RWPE2 (cell line): ENCODE measurements at regions not wholly inside any gene's neighbourhood (a gene's known extent, or its start where the extent isn't known, plus 50 kb on each side); places are given as distances from the start of the nearest gene placed in this dataset.

ENCODE experiments used
- ATAC-seq: fragments of 200-7000 bp; cut with Tn5 transposase; 3 replicates; pipeline ENCODE4 v1.9.1; 2021; ENCODE audit warnings: low read depth
- DNase-seq: peaks from one replicate; pipeline ENCODE4 v3.0.0-alpha.2; 2020; ENCODE audit warnings: low spot score
- H3K27ac ChIP-seq: fragments of 450-650 bp; 2 replicates; pipeline ENCODE4 v1.5.1; 2017; ENCODE audit warnings: mild to moderate bottlenecking; ENCODE audit not compliant: poor library complexity, severe bottlenecking
- H3K27me3 ChIP-seq: fragments of 250-450 bp; sonication (Bioruptor Pico); 2 replicates; pipeline ENCODE4 v1.5.1; 2021; ENCODE audit warnings: mild to moderate bottlenecking, moderate library complexity; ENCODE audit not compliant: insufficient read depth, poor library complexity, severe bottlenecking
- H3K36me3 ChIP-seq: fragments of 250-450 bp; sonication (Bioruptor Pico); 2 replicates; pipeline ENCODE4 v1.5.1; 2020; ENCODE audit warnings: low read depth, mild to moderate bottlenecking, moderate library complexity
- H3K4me1 ChIP-seq: fragments of 250-450 bp; sonication (Bioruptor Pico); 2 replicates; pipeline ENCODE4 v1.5.1; 2021; ENCODE audit warnings: mild to moderate bottlenecking, moderate library complexity; ENCODE audit not compliant: insufficient read depth, poor library complexity, severe bottlenecking
- H3K4me3 ChIP-seq: fragments of 250-450 bp; sonication (Bioruptor Pico); 2 replicates; pipeline ENCODE4 v1.5.1; 2021; ENCODE audit warnings: mild to moderate bottlenecking, moderate library complexity; ENCODE audit not compliant: severe bottlenecking
- H3K9me3 ChIP-seq: fragments of 250-450 bp; sonication (Bioruptor Pico); 2 replicates; pipeline ENCODE4 v1.5.1; 2021; ENCODE audit warnings: mild to moderate bottlenecking, moderate library complexity; ENCODE audit not compliant: severe bottlenecking
- TF ChIP-seq, protein P1 (sequence below): fragments of 450-650 bp; IDR thresholded peaks from one replicate; pipeline ENCODE4 v1.5.1; 2017; ENCODE audit warnings: mild to moderate bottlenecking, moderate library complexity; ENCODE audit not compliant: poor library complexity, severe bottlenecking

DNA sequence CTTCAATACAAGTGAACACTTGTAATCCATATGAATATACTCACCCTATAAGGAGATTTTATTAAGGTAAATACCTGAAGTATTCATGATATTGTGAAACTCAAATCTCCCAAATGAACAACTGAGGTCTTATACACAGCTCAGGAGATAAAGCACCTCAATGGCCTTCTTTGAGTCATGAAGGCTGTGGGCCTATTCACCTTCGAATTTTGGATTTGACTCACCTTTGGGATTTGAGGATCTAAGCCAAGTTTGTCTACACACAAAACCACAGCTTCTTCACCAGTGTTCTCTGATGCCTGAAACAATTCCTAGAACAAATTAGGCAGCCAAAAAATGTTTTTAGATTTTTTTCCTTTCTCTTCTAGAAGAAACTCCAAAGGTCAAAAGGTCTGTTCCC lies 194.1 kb downstream of the NUAK1 start:
- Histone ChIP-seq H3K27me3 (no peaks in the 10 kb centered on the region), H3K4me1 (peaks cover 6% of the 10 kb centered on the region), H3K27ac (no peak overlapping the region), H3K36me3 (no peaks in the 10 kb centered on the region; the same call in 1 of the 2 replicates), H3K4me3 (no peak overlapping the region), H3K9me3 (no peaks in the 10 kb centered on the region)
- DNase-seq = no peak
- TF ChIP-seq, protein P1, sequence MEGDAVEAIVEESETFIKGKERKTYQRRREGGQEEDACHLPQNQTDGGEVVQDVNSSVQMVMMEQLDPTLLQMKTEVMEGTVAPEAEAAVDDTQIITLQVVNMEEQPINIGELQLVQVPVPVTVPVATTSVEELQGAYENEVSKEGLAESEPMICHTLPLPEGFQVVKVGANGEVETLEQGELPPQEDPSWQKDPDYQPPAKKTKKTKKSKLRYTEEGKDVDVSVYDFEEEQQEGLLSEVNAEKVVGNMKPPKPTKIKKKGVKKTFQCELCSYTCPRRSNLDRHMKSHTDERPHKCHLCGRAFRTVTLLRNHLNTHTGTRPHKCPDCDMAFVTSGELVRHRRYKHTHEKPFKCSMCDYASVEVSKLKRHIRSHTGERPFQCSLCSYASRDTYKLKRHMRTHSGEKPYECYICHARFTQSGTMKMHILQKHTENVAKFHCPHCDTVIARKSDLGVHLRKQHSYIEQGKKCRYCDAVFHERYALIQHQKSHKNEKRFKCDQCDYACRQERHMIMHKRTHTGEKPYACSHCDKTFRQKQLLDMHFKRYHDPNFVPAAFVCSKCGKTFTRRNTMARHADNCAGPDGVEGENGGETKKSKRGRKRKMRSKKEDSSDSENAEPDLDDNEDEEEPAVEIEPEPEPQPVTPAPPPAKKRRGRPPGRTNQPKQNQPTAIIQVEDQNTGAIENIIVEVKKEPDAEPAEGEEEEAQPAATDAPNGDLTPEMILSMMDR = no peak
- no peak for ATAC-seq

DNA sequence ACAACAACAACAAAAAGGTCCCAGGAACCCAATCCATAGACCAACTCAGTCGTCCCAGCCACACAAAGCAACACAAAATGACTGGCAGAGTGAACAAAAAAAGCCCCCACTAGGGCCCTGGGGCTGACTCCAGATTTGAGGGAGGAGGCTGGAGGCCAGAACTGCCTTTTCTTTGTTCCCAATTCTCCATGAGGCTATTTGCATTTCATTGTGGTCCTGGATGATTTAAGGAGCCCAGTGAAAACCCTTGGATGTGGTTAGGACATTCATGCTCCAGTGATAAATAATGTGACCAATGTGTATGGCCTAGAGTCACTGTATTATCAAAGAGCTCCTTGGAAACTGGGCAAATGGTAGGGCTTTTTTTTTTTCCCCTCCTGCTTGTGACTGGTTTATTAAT lies 192.9 kb downstream of the NUAK1 start:
- H3K36me3 ChIP-seq = no peaks in the 10 kb centered on the region; the same call in 1 of the 2 replicates
- no peaks in the 10 kb centered on the region for H3K27me3 ChIP-seq
- DNase-seq (no peak), ATAC-seq (no peak)
- TF ChIP-seq, protein P1 = no peak
- no peak overlapping the region for H3K27ac ChIP-seq
- H3K4me3 ChIP-seq = no peak overlapping the region
- H3K4me1 ChIP-seq = no peaks in the 10 kb centered on the region
- no peaks in the 10 kb centered on the region for H3K9me3 ChIP-seq

DNA sequence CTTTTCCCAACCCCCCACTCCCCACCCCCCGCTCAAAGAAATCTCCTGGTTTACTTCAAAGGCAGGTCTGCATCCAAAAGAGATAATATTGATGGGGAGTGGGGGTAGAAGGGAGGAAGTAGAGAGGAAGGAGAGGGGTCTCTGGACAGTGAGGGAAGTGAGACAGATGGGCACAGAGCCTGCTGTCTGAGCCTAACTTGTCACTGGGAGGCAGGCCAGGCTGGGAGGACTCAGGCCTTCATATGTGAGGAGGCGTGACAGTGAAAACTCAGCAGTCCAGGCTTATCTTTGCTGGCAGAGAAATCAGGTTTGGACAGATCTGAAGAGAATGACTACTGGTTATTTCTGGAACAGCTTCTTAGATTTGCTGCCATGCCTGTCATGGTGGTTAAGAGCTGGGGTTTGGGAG lies 192.3 kb downstream of the NUAK1 start:
- H3K36me3 ChIP-seq = no peaks in the 10 kb centered on the region; the same call in 1 of the 2 replicates

DNA sequence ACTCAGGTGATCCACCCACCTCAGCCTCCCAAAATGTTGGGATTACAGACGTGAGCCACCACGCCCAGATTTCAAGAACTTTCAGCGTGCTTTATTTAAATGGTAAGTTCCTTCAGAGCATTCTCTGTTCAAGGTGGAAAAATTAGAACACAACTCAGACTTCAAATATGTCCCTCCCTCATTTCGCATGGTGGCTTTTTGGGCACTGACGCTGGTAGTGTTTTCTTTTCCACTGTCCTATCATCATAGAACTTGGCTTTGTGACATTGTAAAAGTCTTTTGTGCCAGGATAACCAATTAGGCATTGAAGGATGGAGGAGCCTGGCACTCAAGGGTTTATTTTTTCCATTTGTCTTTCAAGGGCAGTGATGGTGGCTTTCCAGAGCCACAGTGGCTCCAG lies 190.8 kb downstream of the NUAK1 start:
- Histone ChIP-seq H3K9me3 (no peaks in the 10 kb centered on the region), H3K27ac (no peak overlapping the region), H3K27me3 (no peaks in the 10 kb centered on the region), H3K4me3 (no peak overlapping the region), H3K4me1 (no peaks in the 10 kb centered on the region), H3K36me3 (no peaks in the 10 kb centered on the region)
- TF ChIP-seq, protein P1 = no peak
- DNase-seq (no peak), ATAC-seq (no peak)

More for the DNA sequence above, 192.3 kb downstream of the NUAK1 start:
- H3K27ac ChIP-seq = no peak overlapping the region
- TF ChIP-seq, protein P1 = no peak
- no peaks in the 10 kb centered on the region for H3K4me1 ChIP-seq
- DNase-seq (no peak), ATAC-seq (no peak)
- no peak overlapping the region for H3K4me3 ChIP-seq
- no peaks in the 10 kb centered on the region for H3K9me3 ChIP-seq
- H3K27me3 ChIP-seq = no peaks in the 10 kb centered on the region

DNA sequence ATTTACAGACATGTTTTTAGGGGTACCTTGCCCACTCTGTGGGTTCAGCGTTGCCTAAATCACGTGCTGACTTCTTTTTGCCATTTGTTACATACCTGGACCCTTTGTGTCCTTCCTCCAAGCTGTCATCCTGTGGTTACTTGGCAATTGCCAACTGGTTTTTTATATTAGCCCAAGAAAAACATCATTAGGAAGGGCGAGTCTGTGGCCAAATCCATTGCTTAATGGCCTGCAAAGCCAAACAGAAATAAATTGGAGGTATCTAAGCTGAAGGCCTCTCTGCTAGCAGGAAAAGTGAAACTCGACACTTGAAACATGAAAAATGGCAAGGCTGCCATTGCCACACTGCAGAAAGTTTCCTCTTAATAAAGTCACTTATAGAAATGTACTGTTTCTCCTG lies 190.4 kb downstream of the NUAK1 start:
- Histone ChIP-seq H3K9me3 (no peaks in the 10 kb centered on the region), H3K27me3 (no peaks in the 10 kb centered on the region), H3K36me3 (no peaks in the 10 kb centered on the region), H3K27ac (no peak overlapping the region), H3K4me3 (no peak overlapping the region), H3K4me1 (no peaks in the 10 kb centered on the region)
- DNase-seq (no peak), ATAC-seq (no peak)
- TF ChIP-seq, protein P1 = no peak
